Skeletal muscle tissue (tissue), 3 donors: ENCODE measurements at regions not wholly inside any gene's neighbourhood (a gene's known extent, or its start where the extent isn't known, plus 50 kb on each side); places are given as distances from the start of the nearest gene placed in this dataset.

Experiments used
- H3K27ac ChIP-seq: one replicate; pipeline ENCODE4 v1.7.0; 2013; ENCODE audit warnings: mild to moderate bottlenecking, low read depth, low read length, inconsistent platforms
- H3K27me3 ChIP-seq, 3 donors: one replicate each; pipeline ENCODE4 v1.7.0; 2013; ENCODE audit warnings: low read length in 3 of 3; ENCODE audit not compliant: control insufficient read depth in 3 of 3, insufficient read depth in 3 of 3
- H3K36me3 ChIP-seq, 3 donors: one replicate each; pipeline ENCODE4 v1.7.0; 2013; ENCODE audit warnings: low read length in 3 of 3; ENCODE audit not compliant: control insufficient read depth in 3 of 3, insufficient read depth in 3 of 3
- H3K4me1 ChIP-seq, 3 donors: one replicate each; pipeline ENCODE4 v1.7.0; 2013; ENCODE audit warnings: low read length in 3 of 3, mild to moderate bottlenecking in 3 of 3; ENCODE audit not compliant: control insufficient read depth in 3 of 3, insufficient read depth in 3 of 3
- H3K4me3 ChIP-seq, 3 donors: one replicate each; pipeline ENCODE4 v1.7.0; 2013; ENCODE audit warnings: low read length in 3 of 3
- H3K9ac ChIP-seq, 3 donors: one replicate each; pipeline ENCODE4 v1.7.0; 2013; ENCODE audit warnings: low read length in 3 of 3, mild to moderate bottlenecking in 3 of 3, moderate library complexity in 2 of 3, low read depth in 1 of 3
- H3K9me3 ChIP-seq, 3 donors: one replicate each; pipeline ENCODE4 v1.7.0; 2013; ENCODE audit warnings: low read length in 3 of 3; ENCODE audit not compliant: control insufficient read depth in 3 of 3
- donor health status: Osteomylitis.

GRCh38 chr18:29259838-29260237 lies 1082.9 kb upstream of the CDH2 start:
- Histone ChIP-seq H3K27me3 (no peaks in the 10 kb centered on the region), H3K9ac (no peak overlapping the region), H3K27ac (no peak overlapping the region), H3K4me3 (no peak overlapping the region), H3K9me3 (no peaks in the 10 kb centered on the region), H3K4me1 (no peaks in the 10 kb centered on the region), H3K36me3 (no peaks in the 10 kb centered on the region)

- H3K4me3 ChIP-seq: no peak overlapping the region
- H3K27me3 ChIP-seq: no peaks in the 10 kb centered on the region
- H3K4me1 ChIP-seq: no peaks in the 10 kb centered on the region
- no peaks in the 10 kb centered on the region for H3K9me3 ChIP-seq
- no peak overlapping the region for H3K9ac ChIP-seq
- H3K27ac ChIP-seq: no peak overlapping the region
- no peaks in the 10 kb centered on the region for H3K36me3 ChIP-seq
Observed at GRCh38 chr18:29254123-29254522, 1077.2 kb upstream of the CDH2 start.

- Histone ChIP-seq H3K36me3 (no peaks in the 10 kb centered on the region), H3K9ac (no peak overlapping the region), H3K4me3 (no peak overlapping the region), H3K9me3 (no peaks in the 10 kb centered on the region), H3K27me3 (no peaks in the 10 kb centered on the region), H3K4me1 (no peaks in the 10 kb centered on the region), H3K27ac (no peak overlapping the region)
Observed at GRCh38 chr18:29251681-29252080, 1074.8 kb upstream of the CDH2 start.

GRCh38 chr18:29250843-29251242 lies 1073.9 kb upstream of the CDH2 start:
- H3K27me3 ChIP-seq: no peaks in the 10 kb centered on the region
- H3K27ac ChIP-seq: no peak overlapping the region
- no peak overlapping the region for H3K4me3 ChIP-seq
- H3K4me1 ChIP-seq: no peaks in the 10 kb centered on the region
- no peaks in the 10 kb centered on the region for H3K9me3 ChIP-seq
- no peak overlapping the region for H3K9ac ChIP-seq
- no peaks in the 10 kb centered on the region for H3K36me3 ChIP-seq

- Histone ChIP-seq H3K4me1 (no peaks in the 10 kb centered on the region), H3K27me3 (no peaks in the 10 kb centered on the region), H3K9me3 (no peaks in the 10 kb centered on the region), H3K4me3 (no peak overlapping the region), H3K36me3 (no peaks in the 10 kb centered on the region), H3K9ac (no peak overlapping the region), H3K27ac (no peak overlapping the region)
Observed at GRCh38 chr18:29250259-29250658, 1073.3 kb upstream of the CDH2 start.

GRCh38 chr18:29248805-29249204 lies 1071.9 kb upstream of the CDH2 start:
- H3K9ac ChIP-seq: no peak overlapping the region
- no peaks in the 10 kb centered on the region for H3K27me3 ChIP-seq
- no peak overlapping the region for H3K4me3 ChIP-seq
- H3K4me1 ChIP-seq: no peaks in the 10 kb centered on the region
- no peak overlapping the region for H3K27ac ChIP-seq
- H3K36me3 ChIP-seq: no peaks in the 10 kb centered on the region
- H3K9me3 ChIP-seq: no peaks in the 10 kb centered on the region

GRCh38 chr18:29241199-29241598 lies 1064.3 kb upstream of the CDH2 start:
- H3K27ac ChIP-seq: no peak overlapping the region
- H3K4me3 ChIP-seq: no peak overlapping the region

GRCh38 chr18:29234751-29235150 lies 1057.8 kb upstream of the CDH2 start:
- Histone ChIP-seq H3K9ac (no peak overlapping the region), H3K36me3 (no peaks in the 10 kb centered on the region)

More at GRCh38 chr18:29241199-29241598, 1064.3 kb upstream of the CDH2 start:
- Histone ChIP-seq H3K9me3 (no peaks in the 10 kb centered on the region), H3K4me1 (peaks cover 0 to 3% (median 0%) of the 10 kb centered on the region in 3 donors), H3K36me3 (no peaks in the 10 kb centered on the region), H3K9ac (no peak overlapping the region), H3K27me3 (no peaks in the 10 kb centered on the region)

GRCh38 chr18:29226213-29226612 lies 1049.3 kb upstream of the CDH2 start:
- no peaks in the 10 kb centered on the region for H3K4me1 ChIP-seq
- H3K36me3 ChIP-seq: no peaks in the 10 kb centered on the region
- no peaks in the 10 kb centered on the region for H3K9me3 ChIP-seq
- no peak overlapping the region for H3K27ac ChIP-seq
- H3K4me3 ChIP-seq: no peak overlapping the region
- no peaks in the 10 kb centered on the region for H3K27me3 ChIP-seq
- H3K9ac ChIP-seq: no peak overlapping the region

More at GRCh38 chr18:29234751-29235150, 1057.8 kb upstream of the CDH2 start:
- Histone ChIP-seq H3K27ac (no peak overlapping the region), H3K4me1 (no peaks in the 10 kb centered on the region), H3K9me3 (no peaks in the 10 kb centered on the region), H3K27me3 (no peaks in the 10 kb centered on the region), H3K4me3 (no peak overlapping the region)

- Histone ChIP-seq H3K4me1 (no peaks in the 10 kb centered on the region), H3K27me3 (no peaks in the 10 kb centered on the region), H3K27ac (no peak overlapping the region), H3K36me3 (no peaks in the 10 kb centered on the region), H3K4me3 (no peak overlapping the region), H3K9ac (no peak overlapping the region), H3K9me3 (no peaks in the 10 kb centered on the region)
Observed at GRCh38 chr18:29225351-29225750, 1048.4 kb upstream of the CDH2 start.

GRCh38 chr18:29218091-29218490 lies 1041.2 kb upstream of the CDH2 start:
- H3K4me1 ChIP-seq: no peaks in the 10 kb centered on the region
- no peaks in the 10 kb centered on the region for H3K36me3 ChIP-seq
- no peak overlapping the region for H3K4me3 ChIP-seq
- no peaks in the 10 kb centered on the region for H3K27me3 ChIP-seq
- no peak overlapping the region for H3K9ac ChIP-seq
- H3K27ac ChIP-seq: no peak overlapping the region
- no peaks in the 10 kb centered on the region for H3K9me3 ChIP-seq
